ENCODE measurements at regions not wholly inside any gene's neighbourhood (a gene's known extent, or its start where the extent isn't known, plus 50 kb on each side); places are given as distances from the start of the nearest gene placed in this dataset.

GRCh38 chr11:95554911-95555310 lies 234.7 kb downstream of the FAM76B start:
- TF ChIP-seq POLR2AphosphoS5 (IDR thresholded peaks at IDR 0.05; ENCODE audit: borderline replicate concordance, low read depth, low read length) (no peak), EZH2 (IDR thresholded peaks at IDR 0.05) (no peak)

All from SK-N-MC (cell line).